Progenitor cell of endocrine pancreas (in vitro differentiated cells): ENCODE measurements at regions not wholly inside any gene's neighbourhood (a gene's known extent, or its start where the extent isn't known, plus 50 kb on each side); places are given as distances from the start of the nearest gene placed in this dataset.

Experiments
- DNase-seq: peaks from one replicate; pipeline ENCODE4 v3.0.0; 2021; ENCODE audit warnings: low spot score; ENCODE audit not compliant: unreplicated experiment
- H3K27ac Mint-ChIP-seq: 2 replicates; pipeline ENCODE4 v1.8.0; 2021; ENCODE audit warnings: mild to moderate bottlenecking, moderate library complexity, mixed read lengths
- H3K27me3 Mint-ChIP-seq: 2 replicates; pipeline ENCODE4 v1.8.0; 2021; ENCODE audit warnings: mixed read lengths
- H3K36me3 Mint-ChIP-seq: 2 replicates; pipeline ENCODE4 v1.8.0; 2022; ENCODE audit warnings: mixed read lengths; ENCODE audit not compliant: insufficient read depth
- H3K4me1 Mint-ChIP-seq: 2 replicates; pipeline ENCODE4 v1.8.0; 2021; ENCODE audit warnings: low read depth, mixed read lengths
- H3K4me3 Mint-ChIP-seq: 2 replicates; pipeline ENCODE4 v1.8.0; 2021; ENCODE audit warnings: low read depth, mild to moderate bottlenecking, moderate library complexity, mixed read lengths
- H3K9me3 Mint-ChIP-seq: 2 replicates; pipeline ENCODE4 v1.8.0; 2021; ENCODE audit warnings: low read depth, mixed read lengths
- TF ChIP-seq, protein P1 (sequence below): fragments of 200-600 bp; sonication (generic); IDR thresholded peaks from one replicate; pipeline ENCODE4 v1.5.0; 2021; ENCODE audit warnings: antibody characterized with exemption, mild to moderate bottlenecking; ENCODE audit not compliant: unreplicated experiment

- Mint-ChIP-seq H3K4me1 (no peaks in the 10 kb centered on the region), H3K27me3 (no peaks in the 10 kb centered on the region), H3K27ac (no peak overlapping the region), H3K4me3 (no peak overlapping the region), H3K9me3 (no peaks in the 10 kb centered on the region), H3K36me3 (no peaks in the 10 kb centered on the region)
- TF ChIP-seq, protein P1, sequence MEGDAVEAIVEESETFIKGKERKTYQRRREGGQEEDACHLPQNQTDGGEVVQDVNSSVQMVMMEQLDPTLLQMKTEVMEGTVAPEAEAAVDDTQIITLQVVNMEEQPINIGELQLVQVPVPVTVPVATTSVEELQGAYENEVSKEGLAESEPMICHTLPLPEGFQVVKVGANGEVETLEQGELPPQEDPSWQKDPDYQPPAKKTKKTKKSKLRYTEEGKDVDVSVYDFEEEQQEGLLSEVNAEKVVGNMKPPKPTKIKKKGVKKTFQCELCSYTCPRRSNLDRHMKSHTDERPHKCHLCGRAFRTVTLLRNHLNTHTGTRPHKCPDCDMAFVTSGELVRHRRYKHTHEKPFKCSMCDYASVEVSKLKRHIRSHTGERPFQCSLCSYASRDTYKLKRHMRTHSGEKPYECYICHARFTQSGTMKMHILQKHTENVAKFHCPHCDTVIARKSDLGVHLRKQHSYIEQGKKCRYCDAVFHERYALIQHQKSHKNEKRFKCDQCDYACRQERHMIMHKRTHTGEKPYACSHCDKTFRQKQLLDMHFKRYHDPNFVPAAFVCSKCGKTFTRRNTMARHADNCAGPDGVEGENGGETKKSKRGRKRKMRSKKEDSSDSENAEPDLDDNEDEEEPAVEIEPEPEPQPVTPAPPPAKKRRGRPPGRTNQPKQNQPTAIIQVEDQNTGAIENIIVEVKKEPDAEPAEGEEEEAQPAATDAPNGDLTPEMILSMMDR, result no peak
- DNase-seq, result no peak
Observed at GRCh38 chr13:80462567-80462966, 121.6 kb upstream of the SPRY2 start.

- Mint-ChIP-seq H3K4me1 (no peaks in the 10 kb centered on the region), H3K27ac (no peak overlapping the region)
Observed at GRCh38 chr13:80462037-80462436, 121.1 kb upstream of the SPRY2 start.

DNA sequence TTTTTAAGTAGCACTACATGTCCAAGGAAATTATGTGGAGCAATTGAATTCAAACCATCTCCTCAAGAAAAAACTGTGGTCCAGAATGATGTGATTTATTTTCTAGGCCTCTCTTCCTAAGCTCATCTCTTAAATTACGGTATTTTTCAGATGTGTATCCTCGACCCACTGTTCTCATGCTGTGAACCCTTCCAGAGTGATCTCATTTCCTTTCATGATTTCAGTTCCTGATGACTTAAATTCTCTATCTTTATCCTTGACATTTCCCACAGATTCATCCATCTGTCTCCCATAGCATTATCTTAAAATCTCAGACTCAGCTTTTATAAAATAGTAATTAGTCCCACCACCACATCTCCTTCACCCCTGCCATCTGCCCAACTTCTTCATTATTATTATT, 117.6 kb upstream of the SPRY2 start:
- TF ChIP-seq, protein P1, result no peak
- H3K27me3 Mint-ChIP-seq, result no peaks in the 10 kb centered on the region
- H3K4me3 Mint-ChIP-seq, result no peak overlapping the region
- H3K36me3 Mint-ChIP-seq, result no peaks in the 10 kb centered on the region
- H3K9me3 Mint-ChIP-seq, result no peaks in the 10 kb centered on the region
- H3K4me1 Mint-ChIP-seq, result no peaks in the 10 kb centered on the region
- DNase-seq, result no peak
- H3K27ac Mint-ChIP-seq, result no peak overlapping the region

More at GRCh38 chr13:80462037-80462436, 121.1 kb upstream of the SPRY2 start:
- Mint-ChIP-seq H3K27me3 (no peaks in the 10 kb centered on the region), H3K36me3 (no peaks in the 10 kb centered on the region), H3K4me3 (no peak overlapping the region), H3K9me3 (no peaks in the 10 kb centered on the region)
- no peak for DNase-seq
- TF ChIP-seq, protein P1, result no peak

DNA sequence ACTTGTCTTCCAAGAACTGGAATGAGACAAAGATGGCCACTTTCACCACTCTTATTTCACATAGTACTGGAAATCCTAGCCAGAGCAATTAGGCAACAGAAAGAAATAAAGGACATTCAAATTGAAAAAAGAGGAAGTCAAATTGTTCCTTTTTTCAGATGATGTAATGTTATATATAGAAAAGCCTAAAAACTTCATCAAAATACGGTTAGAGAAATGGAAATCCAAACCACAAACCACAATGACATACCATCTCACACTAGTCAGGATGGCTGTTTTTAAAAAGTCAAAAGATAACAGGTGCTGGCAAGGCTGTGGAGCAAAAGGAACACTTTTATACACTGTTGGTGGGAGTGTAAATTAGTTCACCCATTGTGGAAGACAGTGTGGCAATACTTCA, 113.3 kb upstream of the SPRY2 start:
- Mint-ChIP-seq H3K9me3 (peaks cover 3% of the 10 kb centered on the region), H3K27ac (no peak overlapping the region), H3K36me3 (no peaks in the 10 kb centered on the region), H3K4me1 (peaks cover 2% of the 10 kb centered on the region), H3K4me3 (no peak overlapping the region), H3K27me3 (no peaks in the 10 kb centered on the region)
- TF ChIP-seq, protein P1, result no peak
- no peak for DNase-seq

GRCh38 chr13:80452279-80452678, 111.4 kb upstream of the SPRY2 start:
- H3K4me3 Mint-ChIP-seq, result no peak overlapping the region
- no peak for DNase-seq
- peaks cover 3% of the 10 kb centered on the region for H3K9me3 Mint-ChIP-seq
- H3K27ac Mint-ChIP-seq, result no peak overlapping the region
- peaks cover 2% of the 10 kb centered on the region for H3K4me1 Mint-ChIP-seq
- TF ChIP-seq, protein P1, result no peak
- no peaks in the 10 kb centered on the region for H3K36me3 Mint-ChIP-seq
- H3K27me3 Mint-ChIP-seq, result no peaks in the 10 kb centered on the region
